GM12874 (cell line): ENCODE measurements at regions not wholly inside any gene's neighbourhood (a gene's known extent, or its start where the extent isn't known, plus 50 kb on each side); places are given as distances from the start of the nearest gene placed in this dataset.
A peak's percentile ranks its signal among the peaks of the same experiment; 100 is the strongest.

Source experiments
- CTCF ChIP-seq: IDR thresholded peaks from 2 replicates; pipeline ENCODE4 v1.5.1; 2011; ENCODE audit warnings: low read depth, mild to moderate bottlenecking, control low read depth, low read length, moderate library complexity; ENCODE audit not compliant: insufficient read depth

DNA sequence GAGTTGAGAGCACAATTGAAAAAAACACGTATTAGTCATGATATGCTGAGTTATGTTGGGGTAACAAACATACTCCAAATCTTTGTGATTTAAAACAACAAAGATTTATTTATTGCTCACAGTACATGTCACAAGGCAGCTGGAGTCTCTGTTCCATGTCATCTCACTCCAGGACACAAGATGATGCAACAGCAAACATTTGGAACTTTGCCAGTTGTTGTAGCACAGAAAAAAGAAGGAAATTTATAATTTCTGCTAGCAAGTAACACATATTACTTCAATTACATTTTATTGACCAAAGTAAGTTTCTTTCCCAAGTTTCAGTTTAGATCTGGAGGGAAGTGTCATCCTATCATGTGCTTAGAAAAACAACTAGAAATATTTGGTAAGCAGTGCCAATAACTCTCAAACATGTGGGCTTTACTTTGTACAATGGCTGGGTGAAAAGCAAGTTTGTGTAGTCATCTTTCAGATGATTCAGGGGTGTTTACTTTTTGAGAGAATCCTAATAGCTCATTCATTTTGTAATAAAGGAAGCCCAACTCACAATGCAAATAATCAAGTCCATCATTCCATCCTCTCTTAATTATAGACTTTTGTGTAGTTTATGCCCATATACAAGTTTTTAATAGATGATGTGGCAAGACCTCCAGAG, 452.3 kb downstream of the ZIC3 start:
- no peak for TF ChIP-seq CTCF

DNA sequence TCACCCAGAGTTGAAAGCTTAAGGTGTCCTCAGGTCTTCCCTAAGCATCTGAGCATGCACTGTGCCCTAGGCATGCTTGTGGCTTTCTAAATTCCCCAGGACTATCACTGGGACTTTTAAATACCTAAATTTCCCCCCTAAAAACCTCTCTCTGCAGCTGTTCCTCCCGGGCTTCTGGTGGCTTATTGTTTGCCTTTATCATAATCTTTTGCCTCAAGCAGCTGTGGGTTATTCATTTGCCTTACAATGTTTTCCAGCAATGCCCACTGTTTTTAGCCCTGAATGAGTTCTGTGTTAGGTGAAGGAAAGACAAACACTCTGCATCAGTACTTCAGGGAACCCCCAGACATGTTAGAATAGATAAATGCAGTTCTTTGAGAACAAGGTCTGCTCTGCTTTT, 455.0 kb downstream of the ZIC3 start:
- no peak for TF ChIP-seq CTCF

GRCh38 chrX:138026211-138026610, 460.3 kb downstream of the ZIC3 start:
- peak; percentile 29; the same call in 1 of the 2 replicates for TF ChIP-seq CTCF

GRCh38 chrX:138031715-138032114, 465.8 kb downstream of the ZIC3 start:
- TF ChIP-seq CTCF: no peak

GRCh38 chrX:138034136-138034535, 468.2 kb downstream of the ZIC3 start:
- 0 out of 2 replicates have a peak, but pooled peaks have one; percentile 4 for TF ChIP-seq CTCF

GRCh38 chrX:138037548-138037947, 471.6 kb downstream of the ZIC3 start:
- no peak for TF ChIP-seq CTCF

DNA sequence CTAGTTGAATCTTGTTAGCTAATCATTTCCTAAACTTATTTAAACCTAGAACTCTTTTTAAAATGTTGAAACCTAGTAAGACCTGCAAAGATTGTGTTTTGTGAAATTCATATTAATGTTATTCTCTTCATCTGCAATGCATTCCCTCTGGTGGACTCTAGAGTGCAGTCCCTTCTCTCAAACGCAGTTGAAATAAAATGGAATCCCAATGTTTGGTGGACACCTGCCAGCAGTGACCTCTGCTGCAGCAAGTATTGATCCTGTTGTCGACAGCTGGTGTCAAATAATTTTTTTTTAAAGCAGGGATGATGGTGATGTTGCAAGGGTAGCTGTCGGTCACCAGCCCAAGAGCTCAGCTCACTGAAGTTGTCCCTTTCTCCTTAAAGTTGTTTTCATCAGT, 492.0 kb downstream of the ZIC3 start:
- no peak for TF ChIP-seq CTCF

GRCh38 chrX:138058931-138059330, 493.0 kb downstream of the ZIC3 start:
- no peak for TF ChIP-seq CTCF
